ENCODE measurements at regions not wholly inside any gene's neighbourhood (a gene's known extent, or its start where the extent isn't known, plus 50 kb on each side); places are given as distances from the start of the nearest gene placed in this dataset.

- POLR2A ChIA-PET, result no interaction called here
- peaks cover 3 to 37% (median 14%) of the 10 kb centered on the region in 9 donors for H3K9me3 Mint-ChIP-seq
- no peak overlapping the region for H3K4me3 Mint-ChIP-seq
- peaks cover 0 to 5% (median 0%) of the 10 kb centered on the region in 3 donors for H3K36me3 Mint-ChIP-seq
- ATAC-seq (no peak), DNase-seq (no peak)
- H3K27me3 Mint-ChIP-seq, result no peaks in the 10 kb centered on the region
- H3K27ac Mint-ChIP-seq, result no peak overlapping the region
- H3K4me1 Mint-ChIP-seq, result no peaks in the 10 kb centered on the region
Observed at GRCh38 chr3:83683937-83684598, 1274.7 kb upstream of the CADM2 start.

- Mint-ChIP-seq H3K9me3 (peaks cover 0 to 25% (median 12%) of the 10 kb centered on the region in 9 donors), H3K27me3 (no peaks in the 10 kb centered on the region), H3K4me3 (no peak overlapping the region), H3K36me3 (no peaks in the 10 kb centered on the region), H3K27ac (no peak overlapping the region), H3K4me1 (no peaks in the 10 kb centered on the region)
- no peak for ATAC-seq
- DNase-seq, result no peak
- POLR2A ChIA-PET, result no interaction called here
Observed at GRCh38 chr3:83706669-83707068, 1252.1 kb upstream of the CADM2 start.

GRCh38 chr3:83715307-83715706 is 1243.5 kb upstream of the CADM2 start:
- peaks cover 0 to 18% (median 5%) of the 10 kb centered on the region in 9 donors for H3K9me3 Mint-ChIP-seq
- no peaks in the 10 kb centered on the region for H3K36me3 Mint-ChIP-seq
- H3K27ac Mint-ChIP-seq, result no peak overlapping the region
- H3K27me3 Mint-ChIP-seq, result no peaks in the 10 kb centered on the region
- H3K4me1 Mint-ChIP-seq, result no peaks in the 10 kb centered on the region
- POLR2A ChIA-PET, result no interaction called here
- H3K4me3 Mint-ChIP-seq, result no peak overlapping the region
- DNase-seq, result no peak
- ATAC-seq, result no peak

- H3K4me3 Mint-ChIP-seq, result no peak overlapping the region
- POLR2A ChIA-PET, result no interaction called here
- H3K36me3 Mint-ChIP-seq, result peaks cover 0 to 22% (median 0%) of the 10 kb centered on the region in 3 donors
- H3K27me3 Mint-ChIP-seq, result no peaks in the 10 kb centered on the region
- no peaks in the 10 kb centered on the region for H3K4me1 Mint-ChIP-seq
- peaks cover 2 to 40% (median 10%) of the 10 kb centered on the region in 9 donors for H3K9me3 Mint-ChIP-seq
- DNase-seq (no peak), ATAC-seq (no peak)
- H3K27ac Mint-ChIP-seq, result no peak overlapping the region
Observed at GRCh38 chr3:83729576-83729975, 1229.2 kb upstream of the CADM2 start.

GRCh38 chr3:83734656-83735055 is 1224.1 kb upstream of the CADM2 start:
- H3K9me3 Mint-ChIP-seq, result peaks cover 0 to 3% (median 0%) of the 10 kb centered on the region in 9 donors
- H3K4me3 Mint-ChIP-seq, result no peak overlapping the region
- ATAC-seq (no peak), DNase-seq (no peak)
- POLR2A ChIA-PET, result no interaction called here
- no peaks in the 10 kb centered on the region for H3K4me1 Mint-ChIP-seq
- H3K27me3 Mint-ChIP-seq, result no peaks in the 10 kb centered on the region
- H3K27ac Mint-ChIP-seq, result peak overlapping the region in 1 of 10 donors; percentile 18
- no peaks in the 10 kb centered on the region for H3K36me3 Mint-ChIP-seq

GRCh38 chr3:83738202-83738601 is 1220.6 kb upstream of the CADM2 start:
- Mint-ChIP-seq H3K4me3 (no peak overlapping the region), H3K36me3 (no peaks in the 10 kb centered on the region), H3K4me1 (no peaks in the 10 kb centered on the region), H3K27ac (no peak overlapping the region), H3K9me3 (peaks cover 0 to 6% (median 1%) of the 10 kb centered on the region in 9 donors), H3K27me3 (no peaks in the 10 kb centered on the region)
- ATAC-seq, result no peak
- no peak for DNase-seq
- POLR2A ChIA-PET, result no interaction called here

GRCh38 chr3:83740504-83740903 is 1218.3 kb upstream of the CADM2 start:
- no peak for DNase-seq
- Mint-ChIP-seq H3K4me1 (no peaks in the 10 kb centered on the region), H3K27me3 (no peaks in the 10 kb centered on the region), H3K36me3 (no peaks in the 10 kb centered on the region), H3K4me3 (no peak overlapping the region), H3K9me3 (peaks cover 0 to 21% (median 9%) of the 10 kb centered on the region in 9 donors), H3K27ac (no peak overlapping the region)
- ATAC-seq, result no peak
- POLR2A ChIA-PET, result no interaction called here

GRCh38 chr3:83765956-83766355 is 1192.8 kb upstream of the CADM2 start:
- ATAC-seq (no peak), DNase-seq (no peak)
- no peaks in the 10 kb centered on the region for H3K36me3 Mint-ChIP-seq
- no peaks in the 10 kb centered on the region for H3K4me1 Mint-ChIP-seq
- peaks cover 0 to 20% (median 10%) of the 10 kb centered on the region in 9 donors for H3K9me3 Mint-ChIP-seq
- H3K27ac Mint-ChIP-seq, result no peak overlapping the region
- H3K27me3 Mint-ChIP-seq, result no peaks in the 10 kb centered on the region
- POLR2A ChIA-PET, result no interaction called here
- no peak overlapping the region for H3K4me3 Mint-ChIP-seq

GRCh38 chr3:83769791-83770663 is 1188.8 kb upstream of the CADM2 start:
- Mint-ChIP-seq H3K27ac (no peak overlapping the region), H3K36me3 (no peaks in the 10 kb centered on the region), H3K27me3 (no peaks in the 10 kb centered on the region), H3K4me3 (no peak overlapping the region), H3K9me3 (peaks cover 0 to 11% (median 7%) of the 10 kb centered on the region in 9 donors), H3K4me1 (no peaks in the 10 kb centered on the region)
- ATAC-seq (no peak), DNase-seq (peak in 1 of 10 donors; percentile 53)
- POLR2A ChIA-PET, result no interaction called here

GRCh38 chr3:83770664-83771402 is 1188.0 kb upstream of the CADM2 start:
- H3K4me1 Mint-ChIP-seq, result no peaks in the 10 kb centered on the region
- H3K4me3 Mint-ChIP-seq, result no peak overlapping the region

GRCh38 chr3:83802801-83803200 is 1156.0 kb upstream of the CADM2 start:
- Mint-ChIP-seq H3K27ac (peak overlapping the region in 1 of 10 donors; percentile 52), H3K36me3 (no peaks in the 10 kb centered on the region), H3K27me3 (no peaks in the 10 kb centered on the region), H3K9me3 (peaks cover 0 to 15% (median 7%) of the 10 kb centered on the region in 9 donors), H3K4me1 (no peaks in the 10 kb centered on the region), H3K4me3 (no peak overlapping the region)
- DNase-seq (no peak), ATAC-seq (no peak)
- POLR2A ChIA-PET, result no interaction called here

More at GRCh38 chr3:83770664-83771402, 1188.0 kb upstream of the CADM2 start:
- Mint-ChIP-seq H3K27me3 (no peaks in the 10 kb centered on the region), H3K36me3 (no peaks in the 10 kb centered on the region), H3K9me3 (peaks cover 0 to 10% (median 7%) of the 10 kb centered on the region in 9 donors), H3K27ac (no peak overlapping the region)
- DNase-seq (no peak), ATAC-seq (no peak)
- POLR2A ChIA-PET, result no interaction called here

GRCh38 chr3:83807511-83807910 is 1151.3 kb upstream of the CADM2 start:
- peaks cover 0 to 2% (median 0%) of the 10 kb centered on the region in 3 donors for H3K36me3 Mint-ChIP-seq
- no peak for ATAC-seq
- no peak overlapping the region for H3K27ac Mint-ChIP-seq
- H3K4me1 Mint-ChIP-seq, result no peaks in the 10 kb centered on the region
- DNase-seq, result no peak
- H3K27me3 Mint-ChIP-seq, result no peaks in the 10 kb centered on the region
- no peak overlapping the region for H3K4me3 Mint-ChIP-seq
- peaks cover 6 to 24% (median 14%) of the 10 kb centered on the region in 9 donors for H3K9me3 Mint-ChIP-seq
- POLR2A ChIA-PET, result no interaction called here

- H3K4me3 Mint-ChIP-seq, result no peak overlapping the region
Observed at GRCh38 chr3:83813176-83813575, 1145.6 kb upstream of the CADM2 start.

More at GRCh38 chr3:83813176-83813575, 1145.6 kb upstream of the CADM2 start:
- H3K36me3 Mint-ChIP-seq, result peaks cover 0 to 4% (median 0%) of the 10 kb centered on the region in 3 donors
- no peaks in the 10 kb centered on the region for H3K4me1 Mint-ChIP-seq
- DNase-seq, result peak in 1 of 10 donors; percentile 58
- H3K27ac Mint-ChIP-seq, result no peak overlapping the region
- H3K27me3 Mint-ChIP-seq, result no peaks in the 10 kb centered on the region
- POLR2A ChIA-PET, result no interaction called here
- ATAC-seq, result no peak
- H3K9me3 Mint-ChIP-seq, result peaks cover 0 to 24% (median 19%) of the 10 kb centered on the region in 9 donors
